MM.1S (cell line): ENCODE measurements at regions not wholly inside any gene's neighbourhood (a gene's known extent, or its start where the extent isn't known, plus 50 kb on each side); places are given as distances from the start of the nearest gene placed in this dataset.

ENCODE experiments used
- DNase-seq: peaks from one replicate; pipeline ENCODE4 v3.0.0-alpha.2; 2015
- H2AFZ ChIP-seq: fragments of 300-600 bp; sonication (generic); 2 replicates; pipeline ENCODE4 v1.6.0; 2016; ENCODE audit warnings: antibody characterized with exemption, low read length
- H3F3A ChIP-seq: fragments of 300-600 bp; sonication (generic); 2 replicates; pipeline ENCODE4 v1.6.1; 2016; ENCODE audit warnings: mild to moderate bottlenecking, antibody characterized with exemption, low read length, moderate library complexity, mixed read lengths; ENCODE audit not compliant: insufficient read depth
- H3K27ac ChIP-seq: fragments of 300-600 bp; sonication (generic); 2 replicates; pipeline ENCODE4 v1.5.1; 2016; ENCODE audit warnings: mild to moderate bottlenecking, low read length
- H3K27me3 ChIP-seq: fragments of 300-600 bp; sonication (generic); replicated peaks from 2 replicates; pipeline ENCODE4 v1.6.0; 2016; ENCODE audit warnings: low read length; ENCODE audit not compliant: insufficient read depth
- H3K36me3 ChIP-seq: fragments of 300-600 bp; sonication (generic); replicated peaks from 2 replicates; pipeline ENCODE4 v1.6.1; 2016; ENCODE audit warnings: mild to moderate bottlenecking, low read length, mixed read lengths; ENCODE audit not compliant: insufficient read depth
- H3K4me1 ChIP-seq: fragments of 300-600 bp; sonication (generic); 2 replicates; pipeline ENCODE4 v1.6.1; 2016; ENCODE audit warnings: low read length, mixed read lengths
- H3K4me2 ChIP-seq: fragments of 300-600 bp; sonication (generic); 2 replicates; pipeline ENCODE4 v1.6.0; 2016; ENCODE audit warnings: low read depth, low read length
- H3K4me3 ChIP-seq: fragments of 300-600 bp; sonication (generic); 2 replicates; pipeline ENCODE4 v1.5.1; 2016; ENCODE audit warnings: low read length, mixed read lengths
- H3K79me2 ChIP-seq: fragments of 300-600 bp; sonication (generic); 2 replicates; pipeline ENCODE4 v1.6.1; 2016; ENCODE audit warnings: mixed run types, low read length, mixed read lengths
- H3K9ac ChIP-seq: fragments of 300-600 bp; sonication (generic); 2 replicates; pipeline ENCODE4 v1.6.1; 2016; ENCODE audit warnings: low read length, mixed read lengths
- H3K9me2 ChIP-seq: fragments of 300-600 bp; sonication (generic); replicated peaks from 2 replicates; pipeline ENCODE4 v1.6.1; 2016; ENCODE audit warnings: mild to moderate bottlenecking, low read length, mixed read lengths; ENCODE audit not compliant: insufficient read depth
- H3K9me3 ChIP-seq: fragments of 300-600 bp; sonication (generic); replicated peaks from 2 replicates; pipeline ENCODE4 v1.6.1; 2016; ENCODE audit warnings: mild to moderate bottlenecking, low read length, mixed read lengths; ENCODE audit not compliant: insufficient read depth
- H4K20me1 ChIP-seq: fragments of 300-600 bp; sonication (generic); 2 replicates; pipeline ENCODE4 v1.6.1; 2016; ENCODE audit warnings: mild to moderate bottlenecking, low read length, moderate library complexity, mixed read lengths; ENCODE audit not compliant: insufficient read depth
- CTCF ChIP-seq: fragments of 300-600 bp; sonication (generic); IDR thresholded peaks from 2 replicates; pipeline ENCODE4 v1.5.1; 2016; ENCODE audit warnings: antibody characterized with exemption, low read length, mixed read lengths
- EZH2 ChIP-seq: fragments of 300-600 bp; sonication (generic); optimal IDR thresholded peaks from 2 replicates; pipeline ENCODE3; 2017; ENCODE audit warnings: low read depth, mild to moderate bottlenecking, antibody characterized with exemption, low read length, mixed read lengths
- EZH2phosphoT487 ChIP-seq: fragments of 300-600 bp; sonication (generic); IDR thresholded peaks from 2 replicates; pipeline ENCODE4 v1.6.1; 2018; ENCODE audit warnings: antibody characterized with exemption, low read length

- Histone ChIP-seq H3K9me2 (no peaks in the 10 kb centered on the region), H3K36me3 (no peaks in the 10 kb centered on the region), H2AFZ (no peak overlapping the region), H3F3A (no peaks in the 10 kb centered on the region), H3K79me2 (no peaks in the 10 kb centered on the region), H3K4me1 (no peaks in the 10 kb centered on the region), H3K27ac (no peak overlapping the region), H4K20me1 (no peaks in the 10 kb centered on the region), H3K4me3 (no peak overlapping the region), H3K27me3 (no peaks in the 10 kb centered on the region), H3K9ac (no peak overlapping the region), H3K9me3 (no peaks in the 10 kb centered on the region), H3K4me2 (no peak overlapping the region)
- TF ChIP-seq CTCF (no peak), EZH2 (no peak), EZH2phosphoT487 (no peak)
- no peak for DNase-seq
Observed at GRCh38 chr7:81449105-81449504, 320.7 kb downstream of the HGF start.

GRCh38 chr7:81447351-81447952, 322.4 kb downstream of the HGF start:
- no peaks in the 10 kb centered on the region for H3K27me3 ChIP-seq
- H3F3A ChIP-seq, result no peaks in the 10 kb centered on the region
- H3K9me3 ChIP-seq, result no peaks in the 10 kb centered on the region
- TF ChIP-seq CTCF, result peak; percentile 35
- no peak for TF ChIP-seq EZH2
- TF ChIP-seq EZH2phosphoT487, result no peak
- no peaks in the 10 kb centered on the region for H3K36me3 ChIP-seq
- H3K79me2 ChIP-seq, result no peaks in the 10 kb centered on the region
- DNase-seq, result peak; percentile 17
- no peak overlapping the region for H3K4me2 ChIP-seq
- H3K9ac ChIP-seq, result no peak overlapping the region
- H3K4me3 ChIP-seq, result no peak overlapping the region
- no peaks in the 10 kb centered on the region for H4K20me1 ChIP-seq
- no peaks in the 10 kb centered on the region for H3K4me1 ChIP-seq
- H3K27ac ChIP-seq, result no peak overlapping the region
- no peak overlapping the region for H2AFZ ChIP-seq
- no peaks in the 10 kb centered on the region for H3K9me2 ChIP-seq

- H3K4me1 ChIP-seq, result no peaks in the 10 kb centered on the region
- H3K4me2 ChIP-seq, result no peak overlapping the region
- H3K9me3 ChIP-seq, result no peaks in the 10 kb centered on the region
- H3K9me2 ChIP-seq, result no peaks in the 10 kb centered on the region
- TF ChIP-seq EZH2 (no peak), CTCF (no peak), EZH2phosphoT487 (no peak)
- no peak overlapping the region for H3K27ac ChIP-seq
- no peaks in the 10 kb centered on the region for H3F3A ChIP-seq
- no peak overlapping the region for H3K9ac ChIP-seq
- no peaks in the 10 kb centered on the region for H3K27me3 ChIP-seq
- H3K4me3 ChIP-seq, result no peak overlapping the region
- no peaks in the 10 kb centered on the region for H3K79me2 ChIP-seq
- H2AFZ ChIP-seq, result no peak overlapping the region
- H3K36me3 ChIP-seq, result no peaks in the 10 kb centered on the region
- H4K20me1 ChIP-seq, result no peaks in the 10 kb centered on the region
- DNase-seq, result no peak
Observed at GRCh38 chr7:81446212-81446611, 323.6 kb downstream of the HGF start.
